ENCODE measurements at regions not wholly inside any gene's neighbourhood (a gene's known extent, or its start where the extent isn't known, plus 50 kb on each side); places are given as distances from the start of the nearest gene placed in this dataset.

DNA sequence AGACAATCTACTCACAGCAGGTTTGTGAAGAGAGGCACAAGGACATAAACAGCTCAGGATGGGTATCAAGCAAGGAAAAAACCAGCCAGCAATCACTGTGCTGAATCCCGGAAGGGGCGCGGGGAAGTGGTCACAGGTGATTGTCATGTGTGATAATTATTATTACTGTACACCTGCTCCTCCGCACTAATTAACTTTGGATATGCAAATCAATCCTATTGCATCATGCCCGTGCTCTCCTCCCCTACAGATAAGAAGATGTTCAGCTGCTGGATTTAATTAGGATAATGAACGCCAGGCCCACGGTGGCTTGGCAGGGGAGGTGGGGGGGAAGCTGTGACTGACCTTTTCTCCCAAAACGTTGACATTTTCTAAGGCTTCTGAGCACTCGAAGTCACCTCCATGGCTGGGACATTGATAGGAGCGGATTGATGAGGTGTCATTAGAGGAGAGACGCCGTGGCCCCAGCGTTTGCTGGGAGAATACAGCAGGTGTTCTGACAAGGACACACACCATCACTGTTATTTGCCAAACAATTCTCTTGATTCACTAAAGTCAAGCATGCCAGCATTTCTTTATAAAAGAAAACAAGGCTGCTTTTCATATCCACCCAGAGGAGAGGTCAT is 160.3 kb upstream of the VRK2 start:
- no peak for ATAC-seq
- no peak overlapping the region for H3K27ac ChIP-seq
- H3K4me1 ChIP-seq, result no peaks in the 10 kb centered on the region
- DNase-seq, result peak in 1 of 4 donors; percentile 10
- no peaks in the 10 kb centered on the region for H3K9me3 ChIP-seq
- H3K27me3 ChIP-seq, result no peaks in the 10 kb centered on the region
- intact Hi-C loops (cut with DNase I), result no loop called here
- TF ChIP-seq POLR2A (IDR thresholded peaks at IDR 0.05), result no peak
- TF ChIP-seq, protein P1, sequence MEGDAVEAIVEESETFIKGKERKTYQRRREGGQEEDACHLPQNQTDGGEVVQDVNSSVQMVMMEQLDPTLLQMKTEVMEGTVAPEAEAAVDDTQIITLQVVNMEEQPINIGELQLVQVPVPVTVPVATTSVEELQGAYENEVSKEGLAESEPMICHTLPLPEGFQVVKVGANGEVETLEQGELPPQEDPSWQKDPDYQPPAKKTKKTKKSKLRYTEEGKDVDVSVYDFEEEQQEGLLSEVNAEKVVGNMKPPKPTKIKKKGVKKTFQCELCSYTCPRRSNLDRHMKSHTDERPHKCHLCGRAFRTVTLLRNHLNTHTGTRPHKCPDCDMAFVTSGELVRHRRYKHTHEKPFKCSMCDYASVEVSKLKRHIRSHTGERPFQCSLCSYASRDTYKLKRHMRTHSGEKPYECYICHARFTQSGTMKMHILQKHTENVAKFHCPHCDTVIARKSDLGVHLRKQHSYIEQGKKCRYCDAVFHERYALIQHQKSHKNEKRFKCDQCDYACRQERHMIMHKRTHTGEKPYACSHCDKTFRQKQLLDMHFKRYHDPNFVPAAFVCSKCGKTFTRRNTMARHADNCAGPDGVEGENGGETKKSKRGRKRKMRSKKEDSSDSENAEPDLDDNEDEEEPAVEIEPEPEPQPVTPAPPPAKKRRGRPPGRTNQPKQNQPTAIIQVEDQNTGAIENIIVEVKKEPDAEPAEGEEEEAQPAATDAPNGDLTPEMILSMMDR (IDR thresholded peaks at IDR 0.05), result no peak
- no peaks in the 10 kb centered on the region for H3K36me3 ChIP-seq (replicated peaks in 1 of 2; ENCODE audit: insufficient read depth in 1 of 2, low read depth in 2 of 2)
- H3K4me3 ChIP-seq, result no peak overlapping the region
- 36 to 43% methylated on average over 13 of the region's 13 CpGs for WGBS, 2 donors

DNA sequence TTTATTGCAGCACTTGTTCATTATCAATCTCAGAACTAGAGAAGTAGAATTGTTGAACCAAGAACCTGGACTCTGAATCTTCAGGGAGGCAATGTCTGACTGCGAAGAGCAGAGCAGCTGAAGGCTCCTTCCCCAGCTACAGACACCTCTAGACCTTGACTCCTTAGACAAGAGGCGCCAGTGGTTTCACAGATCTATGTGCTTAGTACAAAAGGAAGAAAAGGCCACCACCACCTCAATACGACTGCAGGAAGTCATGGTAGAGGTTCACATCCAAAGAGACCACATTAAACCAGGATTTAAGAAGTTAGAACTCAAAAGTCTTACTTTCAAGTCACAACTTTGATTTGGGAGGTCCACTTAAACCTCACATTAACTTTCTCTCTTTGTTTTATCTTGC is 158.1 kb upstream of the VRK2 start:
- Histone ChIP-seq H3K9me3 (no peaks in the 10 kb centered on the region), H3K27me3 (no peaks in the 10 kb centered on the region), H3K27ac (no peak overlapping the region), H3K4me1 (no peaks in the 10 kb centered on the region), H3K36me3 (replicated peaks in 1 of 2; ENCODE audit: insufficient read depth in 1 of 2, low read depth in 2 of 2) (no peaks in the 10 kb centered on the region), H3K4me3 (no peak overlapping the region)
- no peak for ATAC-seq
- TF ChIP-seq POLR2A (IDR thresholded peaks at IDR 0.05), result no peak
- TF ChIP-seq, protein P1 (IDR thresholded peaks at IDR 0.05), result no peak
- intact Hi-C loops (cut with DNase I), result no loop called here
- WGBS, 2 donors, result 82 to 89% methylated on average over 3 of the region's 3 CpGs
- no peak for DNase-seq

DNA sequence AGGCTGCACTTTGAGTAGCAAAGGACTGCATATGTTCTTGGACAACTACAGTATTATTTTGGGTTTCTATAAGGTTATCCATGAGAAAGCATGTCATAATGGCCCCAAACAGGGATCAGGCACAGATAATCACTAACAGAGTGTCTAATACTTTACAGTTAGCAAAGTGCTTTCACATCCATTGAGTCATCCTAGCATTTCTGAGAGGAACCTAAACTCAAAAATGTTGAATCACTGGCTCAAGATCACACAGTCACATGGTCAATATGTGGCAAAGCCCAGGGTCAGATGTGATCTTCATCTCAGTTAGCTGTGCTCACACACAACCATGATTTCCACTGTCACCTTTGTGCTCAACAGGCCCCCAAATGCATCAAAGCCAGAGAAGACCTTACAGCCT is 156.1 kb upstream of the VRK2 start:
- no peaks in the 10 kb centered on the region for H3K9me3 ChIP-seq
- H3K27ac ChIP-seq, result no peak overlapping the region
- no peak for DNase-seq
- no peaks in the 10 kb centered on the region for H3K27me3 ChIP-seq
- H3K4me1 ChIP-seq, result no peaks in the 10 kb centered on the region
- H3K4me3 ChIP-seq, result no peak overlapping the region
- intact Hi-C loops (cut with DNase I), result no loop called here
- TF ChIP-seq POLR2A (IDR thresholded peaks at IDR 0.05), result no peak
- TF ChIP-seq, protein P1 (IDR thresholded peaks at IDR 0.05), result no peak
- no peaks in the 10 kb centered on the region for H3K36me3 ChIP-seq (replicated peaks in 1 of 2; ENCODE audit: insufficient read depth in 1 of 2, low read depth in 2 of 2)
- no peak for ATAC-seq

DNA sequence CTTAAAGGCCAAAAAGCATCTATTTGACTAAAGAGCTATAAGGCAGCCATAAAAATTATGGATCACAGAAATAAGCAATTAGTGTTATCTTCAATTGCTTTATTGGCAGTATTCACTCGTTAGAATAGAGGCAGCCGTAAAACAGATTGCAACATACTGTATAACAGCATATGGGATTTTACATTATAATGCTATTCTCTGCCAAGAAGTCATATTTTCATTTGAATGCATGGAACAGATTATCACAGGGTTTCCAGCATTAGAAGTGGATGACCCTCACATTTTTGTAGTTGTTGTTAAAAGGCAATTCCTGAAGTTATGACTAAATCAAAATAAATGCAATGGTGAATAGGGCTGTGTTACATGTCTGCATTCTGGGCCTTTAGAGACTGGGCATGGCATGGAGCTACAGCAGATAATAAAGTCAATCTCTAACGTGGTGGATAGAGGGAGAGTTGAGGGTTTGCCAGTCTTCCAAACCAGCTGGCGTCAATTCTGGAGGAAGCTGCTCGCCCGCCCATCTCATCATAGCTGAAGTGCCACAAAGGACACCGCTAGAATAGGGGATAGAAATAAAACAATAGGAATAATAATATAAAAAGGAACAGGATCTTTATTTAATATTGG is 155.4 kb upstream of the VRK2 start:
- 85 to 88% methylated on average over 7 of the region's 7 CpGs for WGBS, 2 donors
- no peaks in the 10 kb centered on the region for H3K4me1 ChIP-seq
- DNase-seq (no peak), ATAC-seq (no peak)
- TF ChIP-seq POLR2A (IDR thresholded peaks at IDR 0.05), result no peak
- H3K36me3 ChIP-seq (replicated peaks in 1 of 2; ENCODE audit: insufficient read depth in 1 of 2, low read depth in 2 of 2), result no peaks in the 10 kb centered on the region
- H3K4me3 ChIP-seq, result no peak overlapping the region
- no peaks in the 10 kb centered on the region for H3K9me3 ChIP-seq
- intact Hi-C loops (cut with DNase I), result no loop called here
- no peak overlapping the region for H3K27ac ChIP-seq
- no peaks in the 10 kb centered on the region for H3K27me3 ChIP-seq

DNA sequence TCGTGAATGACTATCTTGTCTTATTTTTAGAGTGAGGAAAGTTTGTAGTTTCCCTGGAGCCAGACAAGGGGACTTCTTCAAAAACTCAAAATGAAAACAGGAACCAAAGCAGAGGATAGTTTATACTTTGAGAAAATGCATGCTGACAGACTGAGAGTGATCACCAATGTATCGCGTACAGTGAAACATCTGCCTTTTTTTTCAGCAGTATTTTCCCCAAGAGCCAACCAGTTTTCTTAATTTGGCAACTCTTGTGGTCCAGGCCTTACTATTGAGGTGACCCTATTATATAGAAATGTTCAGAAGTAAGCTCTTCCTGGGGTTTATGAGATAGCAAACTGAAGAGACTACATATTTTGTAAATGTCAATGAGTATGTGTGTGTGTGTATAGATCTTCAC is 153.7 kb upstream of the VRK2 start:
- no peaks in the 10 kb centered on the region for H3K36me3 ChIP-seq (replicated peaks in 1 of 2; ENCODE audit: insufficient read depth in 1 of 2, low read depth in 2 of 2)
- H3K27ac ChIP-seq, result no peak overlapping the region
- no peaks in the 10 kb centered on the region for H3K9me3 ChIP-seq
- no peaks in the 10 kb centered on the region for H3K4me1 ChIP-seq
- H3K27me3 ChIP-seq, result no peaks in the 10 kb centered on the region
- WGBS, 2 donors, result 85% methylated on average over 3 of the region's 3 CpGs
- DNase-seq (no peak), ATAC-seq (no peak)
- intact Hi-C loops (cut with DNase I), result no loop called here
- H3K4me3 ChIP-seq, result no peak overlapping the region
- TF ChIP-seq, protein P1 (IDR thresholded peaks at IDR 0.05), result no peak
- no peak for TF ChIP-seq POLR2A (IDR thresholded peaks at IDR 0.05)
